ENCODE measurements at regions not wholly inside any gene's neighbourhood (a gene's known extent, or its start where the extent isn't known, plus 50 kb on each side); places are given as distances from the start of the nearest gene placed in this dataset.

- DNase-seq: no peak
Observed at GRCh38 chr16:54355251-54355650, 68.7 kb upstream of the IRX3 start.

- DNase-seq: no peak
Observed at GRCh38 chr16:54353097-54353496, 66.5 kb upstream of the IRX3 start.

- DNase-seq: no peak
Observed at GRCh38 chr16:54351171-54351570, 64.6 kb upstream of the IRX3 start.

- no peak for DNase-seq
Observed at GRCh38 chr16:54347961-54348360, 61.4 kb upstream of the IRX3 start.

GRCh38 chr16:54346041-54346440, 59.5 kb upstream of the IRX3 start:
- no peak for DNase-seq

- DNase-seq: no peak
Observed at GRCh38 chr16:54344646-54345630, 58.4 kb upstream of the IRX3 start.

- no peak for DNase-seq
Observed at GRCh38 chr16:54342966-54343365, 56.4 kb upstream of the IRX3 start.

- DNase-seq: no peak
Observed at GRCh38 chr16:54341892-54342776, 55.5 kb upstream of the IRX3 start.

GRCh38 chr16:54340531-54340930, 53.9 kb upstream of the IRX3 start:
- DNase-seq: no peak

GRCh38 chr16:54336631-54337204, 50.1 kb upstream of the IRX3 start:
- no peak for DNase-seq
